HG03432 (cell line): ENCODE measurements at regions not wholly inside any gene's neighbourhood (a gene's known extent, or its start where the extent isn't known, plus 50 kb on each side); places are given as distances from the start of the nearest gene placed in this dataset.
"Not testable (repeated sequence)": the region's sequence is repeated elsewhere in the genome, so short reads cannot be mapped to it uniquely, and the experiment has no call there.

Experiments used
- ATAC-seq: cut with Tn5 transposase; IDR thresholded peaks from one replicate; pipeline ENCODE4 v1.9.1; 2021; ENCODE audit warnings: mild to moderate bottlenecking, moderate library complexity; ENCODE audit not compliant: unreplicated experiment

DNA sequence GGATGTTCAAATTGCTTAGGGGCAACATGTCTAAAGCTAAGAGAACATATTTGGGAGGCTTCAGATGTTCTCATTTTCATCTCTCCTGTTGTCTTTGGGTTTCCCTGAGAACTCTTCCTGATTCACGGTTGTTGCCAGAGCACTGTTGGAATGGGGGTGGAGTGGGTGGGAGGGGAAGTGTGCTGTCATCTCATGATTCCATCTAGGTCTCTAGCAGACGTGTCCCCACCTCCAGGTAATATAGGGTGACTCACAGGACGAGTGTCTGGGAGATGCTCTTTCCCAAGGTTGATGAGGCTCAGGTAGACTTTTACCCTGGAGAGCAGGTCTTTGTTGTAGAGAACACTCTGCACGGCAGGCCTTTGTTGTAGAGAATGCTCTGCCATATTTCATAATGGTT is 636.9 kb downstream of the QKI start:
- no peak for ATAC-seq

DNA sequence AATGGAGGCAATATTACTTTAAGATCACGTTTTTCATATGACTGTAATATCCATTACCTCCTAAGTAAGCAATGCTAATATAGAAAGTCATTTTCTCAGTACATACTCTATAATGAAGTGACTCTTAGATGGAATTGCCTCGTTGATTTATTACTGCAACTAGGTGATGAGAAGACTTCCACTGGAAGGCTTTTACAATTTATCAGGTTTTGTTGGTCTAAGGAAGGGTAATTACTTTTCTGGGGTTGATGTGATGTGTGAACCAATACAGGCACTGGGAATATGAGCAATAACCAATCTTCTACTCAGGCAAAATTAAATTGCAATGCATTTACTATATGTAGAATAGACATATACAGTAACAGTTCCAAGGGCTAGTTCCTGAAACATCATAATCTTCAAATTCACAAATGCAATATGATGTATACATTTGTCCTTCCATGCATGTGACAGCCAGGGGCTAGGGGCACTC is 635.0 kb downstream of the QKI start:
- ATAC-seq = no peak

DNA sequence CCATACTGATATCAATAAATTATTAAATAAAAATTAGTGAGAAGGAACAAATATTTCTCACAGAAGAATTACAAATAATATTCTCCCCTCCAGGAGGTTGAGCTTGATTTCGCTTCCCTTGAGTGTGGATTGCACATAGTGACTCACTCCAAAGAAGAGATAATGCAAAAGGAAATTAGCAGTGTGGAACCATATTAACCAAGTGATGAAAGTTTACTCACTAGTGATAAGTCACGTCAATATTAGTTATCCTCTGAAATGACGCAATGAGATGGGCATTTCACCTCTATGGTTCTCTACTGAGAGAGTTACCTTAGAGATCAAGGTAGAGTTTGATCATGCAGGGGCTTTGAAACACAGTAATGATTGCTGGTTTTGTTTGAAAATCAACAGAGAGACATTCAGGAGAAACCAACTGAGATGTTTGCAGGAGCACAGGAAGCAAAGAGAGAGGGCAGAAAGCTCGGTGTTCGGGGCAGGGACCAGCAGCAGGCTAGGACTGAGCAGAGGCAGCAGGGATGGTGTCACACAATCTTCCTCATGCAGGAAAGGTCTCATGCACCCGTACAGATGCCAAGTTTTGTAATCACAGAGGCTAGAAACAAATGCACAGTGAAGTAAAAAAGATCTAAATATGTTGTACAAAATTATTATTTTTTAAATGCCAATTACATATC is 634.5 kb downstream of the QKI start:
- no peak for ATAC-seq

DNA sequence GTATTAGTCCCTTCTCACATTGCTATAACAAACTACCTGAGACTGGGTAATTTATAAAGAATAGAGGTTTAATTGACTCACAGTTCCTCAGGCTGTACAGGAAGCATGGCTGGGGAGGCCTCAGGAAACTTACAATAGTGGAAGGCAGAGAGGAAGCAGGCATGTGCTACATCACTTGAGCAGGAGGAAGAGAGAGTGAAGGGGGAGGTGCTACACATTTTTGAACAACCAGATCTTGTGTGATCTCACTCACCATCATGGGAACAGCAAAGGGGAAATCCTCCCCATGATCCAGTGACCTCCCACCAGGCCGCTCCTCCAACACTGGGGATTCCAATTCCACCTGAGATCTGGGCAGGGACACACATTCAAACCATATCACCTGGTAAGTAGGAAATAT is 630.6 kb downstream of the QKI start:
- no peak for ATAC-seq

DNA sequence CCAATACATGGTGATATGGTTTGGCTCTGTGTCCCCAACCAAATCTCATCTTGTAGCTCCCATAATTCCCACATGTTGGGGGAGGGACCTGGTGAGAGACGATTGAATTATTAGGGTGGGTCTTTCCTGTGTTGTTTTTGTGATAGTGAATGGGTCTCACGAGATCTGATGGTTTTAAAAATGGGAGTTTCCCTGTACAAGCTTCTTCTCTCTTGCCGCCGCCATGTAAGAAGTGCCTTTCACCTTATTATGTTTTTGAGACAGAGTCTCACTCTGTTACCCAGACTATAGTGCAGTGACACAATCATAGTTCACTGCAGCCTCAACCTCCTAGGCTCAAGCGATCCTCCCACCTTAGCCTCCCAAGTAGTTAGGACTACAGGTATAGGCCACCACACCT is 629.1 kb downstream of the QKI start:
- ATAC-seq = not testable (repeated sequence)

DNA sequence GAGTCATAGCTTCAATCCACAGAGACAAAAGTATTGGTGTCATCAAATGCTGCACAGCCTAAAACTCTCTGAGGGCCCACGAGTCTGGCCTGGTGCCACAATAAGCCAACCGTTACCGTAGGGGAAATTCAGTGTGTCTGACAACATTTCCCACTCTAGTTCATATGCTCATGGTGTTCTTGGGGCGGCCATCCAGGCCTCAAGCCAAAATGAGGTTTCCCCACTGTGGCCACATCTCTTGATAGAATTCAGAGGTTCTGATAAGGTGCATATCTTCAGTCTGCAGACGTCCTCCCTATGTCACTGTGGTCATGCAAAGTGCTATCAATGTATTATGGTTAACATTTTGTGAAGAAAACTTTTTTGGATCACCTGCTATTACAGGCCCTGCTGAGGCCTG is 627.7 kb downstream of the QKI start:
- ATAC-seq = no peak

DNA sequence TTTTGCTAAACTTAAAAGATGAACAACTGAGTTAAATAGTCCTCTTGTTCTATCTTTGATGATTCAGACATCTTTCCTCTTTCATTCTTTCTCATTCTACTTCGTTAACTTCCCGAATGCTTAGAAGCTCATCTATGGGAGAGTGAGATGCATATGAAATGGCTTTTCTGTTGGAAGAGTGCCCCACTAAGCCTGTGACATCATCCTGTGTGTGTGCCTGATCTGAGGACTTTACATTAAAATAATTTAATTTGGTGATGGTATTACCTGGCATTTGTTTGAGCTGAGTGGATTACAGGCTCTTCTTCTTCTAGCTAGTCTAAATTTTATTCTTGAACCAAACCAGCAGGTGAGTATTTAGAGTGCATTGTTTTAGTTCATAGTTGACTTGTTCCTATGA is 626.5 kb downstream of the QKI start:
- no peak for ATAC-seq

DNA sequence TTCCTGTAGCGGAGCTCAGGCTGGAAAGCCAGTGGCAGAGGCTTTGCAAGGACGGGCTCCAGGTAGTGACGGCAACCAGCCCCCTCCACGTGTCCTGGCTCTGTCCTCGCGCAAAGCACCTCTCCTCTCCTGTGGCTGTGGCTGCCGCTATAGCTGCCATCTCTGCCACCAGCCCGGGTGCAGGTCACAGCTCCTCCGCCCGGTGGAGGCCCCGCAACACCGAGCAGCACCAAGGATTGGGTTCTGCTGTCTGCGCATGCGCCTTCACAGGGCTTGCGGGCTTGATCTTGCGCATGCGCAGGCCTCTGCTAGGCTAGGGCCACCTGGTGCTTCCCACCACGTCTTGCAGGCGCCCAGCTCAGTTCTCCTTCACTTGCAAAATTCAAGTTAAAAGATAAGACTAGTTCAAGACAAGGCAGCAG is 625.4 kb downstream of the QKI start:
- ATAC-seq = no peak

DNA sequence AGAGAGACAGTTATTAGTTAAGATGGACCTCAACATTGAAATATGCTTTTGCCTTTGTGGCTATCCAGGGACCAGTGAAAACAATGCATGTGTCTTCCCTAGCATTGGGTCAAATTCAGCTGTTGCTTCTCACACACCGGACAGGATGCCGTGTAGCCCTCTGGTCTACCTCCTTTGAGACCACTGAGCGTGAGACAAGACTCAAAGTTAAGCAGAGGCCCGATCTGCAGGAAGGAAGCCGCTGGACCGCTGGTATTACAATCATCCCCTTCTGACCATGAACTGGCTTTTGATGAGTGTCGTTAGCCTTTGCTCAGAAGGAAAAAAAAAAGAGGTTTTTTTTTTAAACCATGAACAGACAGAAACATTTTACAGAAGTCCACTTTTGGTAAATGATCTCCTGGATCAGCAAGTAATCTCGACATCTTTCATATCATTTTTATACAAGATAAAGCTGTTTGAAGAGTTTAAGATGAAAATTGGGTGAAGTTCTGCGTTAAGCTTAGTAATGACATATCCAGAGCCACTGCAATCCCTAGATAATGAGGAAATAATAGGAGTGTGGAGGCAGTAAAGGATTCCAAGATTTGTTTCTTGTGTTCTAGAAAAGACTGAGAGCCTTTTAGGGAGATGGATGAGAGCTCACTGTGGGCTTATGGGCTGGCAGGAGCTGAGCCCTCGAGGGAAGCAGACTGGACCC is 622.8 kb downstream of the QKI start:
- ATAC-seq = no peak

DNA sequence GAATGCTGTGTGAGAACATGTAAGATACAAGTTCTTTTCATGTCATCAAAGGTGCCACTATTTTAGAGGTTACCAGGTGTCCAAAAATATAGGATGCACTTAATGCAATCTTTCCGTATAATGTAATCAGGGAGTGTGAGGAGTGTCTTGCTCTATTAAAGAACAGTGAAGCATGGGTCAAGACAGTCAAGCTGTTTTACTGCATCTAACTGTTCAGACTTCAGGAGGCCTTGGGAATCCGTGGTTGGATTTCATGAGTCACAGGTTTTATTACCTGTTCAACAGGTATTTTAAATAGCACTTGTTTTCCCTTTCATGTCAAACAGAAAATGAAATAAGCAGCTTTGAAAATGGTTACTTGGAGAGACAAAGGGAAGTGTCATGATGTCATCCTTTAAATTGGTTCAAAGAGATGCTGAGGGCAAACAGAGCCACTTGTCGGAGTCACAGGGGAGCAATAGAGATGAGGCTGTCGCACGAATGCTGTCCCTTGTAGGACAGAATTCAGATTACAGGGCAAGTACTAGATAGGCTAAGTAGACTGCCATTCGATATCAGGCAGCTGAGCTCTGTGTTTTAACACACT is 621.5 kb downstream of the QKI start:
- ATAC-seq = no peak

DNA sequence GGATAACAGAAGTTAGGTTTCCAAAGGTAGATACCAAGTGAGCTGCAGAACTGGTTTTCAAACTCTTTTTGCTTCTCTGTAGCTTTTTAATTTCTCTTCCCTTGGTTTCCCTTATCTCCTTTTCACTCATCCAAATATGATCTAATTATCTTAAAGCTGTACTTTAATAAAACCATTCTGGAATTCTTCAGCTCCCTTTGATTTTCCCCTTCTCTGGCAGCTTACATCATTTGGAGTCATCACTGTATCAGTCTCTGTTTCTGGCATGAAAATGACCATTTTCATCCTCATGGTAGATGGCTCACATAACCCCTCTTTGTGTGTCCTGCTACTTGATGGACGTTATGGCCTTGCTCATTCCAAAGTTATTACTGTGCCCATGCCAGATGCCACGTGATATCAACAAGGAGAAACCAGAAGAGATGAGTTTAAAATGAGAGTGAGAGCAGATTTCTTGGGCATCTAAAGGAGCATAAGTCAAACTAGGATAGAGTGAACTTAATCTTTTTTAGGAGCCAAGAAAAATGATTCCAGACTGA is 620.2 kb downstream of the QKI start:
- no peak for ATAC-seq

DNA sequence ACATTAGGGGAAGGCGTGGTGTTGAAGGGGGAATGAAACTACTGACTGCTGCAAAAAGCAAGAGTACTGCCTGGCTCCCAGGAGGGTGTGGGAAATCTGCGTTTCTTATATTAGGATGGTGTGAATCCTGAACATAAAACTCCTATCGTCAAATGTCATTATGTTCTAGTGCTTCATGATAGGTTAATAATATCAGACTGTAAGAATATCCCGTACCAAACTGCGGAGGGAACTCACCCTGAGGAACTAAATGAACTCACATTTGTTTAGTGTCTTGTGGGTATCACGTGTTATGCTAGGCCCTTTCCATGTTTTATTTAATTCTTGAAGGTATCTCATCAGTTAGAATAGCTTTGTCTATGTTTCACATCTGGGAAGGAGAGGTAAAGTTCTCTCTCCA is 610.7 kb downstream of the QKI start:
- no peak for ATAC-seq

DNA sequence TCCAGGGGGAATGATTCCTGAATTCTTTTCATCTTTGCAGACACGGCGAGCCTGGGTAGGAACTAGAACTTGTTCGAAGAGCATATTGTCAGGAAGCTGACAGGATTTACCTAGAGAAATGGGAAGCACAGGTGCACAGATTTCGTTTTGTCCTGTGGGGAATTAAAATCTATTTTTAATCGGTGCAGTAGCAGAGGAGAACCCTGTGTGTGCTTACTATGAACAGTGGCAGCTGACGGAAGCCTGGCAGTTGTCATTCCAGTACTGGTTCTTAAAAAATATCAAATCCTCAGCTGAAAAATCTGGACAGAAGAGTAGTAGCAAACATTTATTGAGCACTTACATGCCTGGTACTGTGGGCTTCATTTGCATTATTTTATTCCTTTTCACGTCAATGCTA is 609.0 kb downstream of the QKI start:
- ATAC-seq = no peak

DNA sequence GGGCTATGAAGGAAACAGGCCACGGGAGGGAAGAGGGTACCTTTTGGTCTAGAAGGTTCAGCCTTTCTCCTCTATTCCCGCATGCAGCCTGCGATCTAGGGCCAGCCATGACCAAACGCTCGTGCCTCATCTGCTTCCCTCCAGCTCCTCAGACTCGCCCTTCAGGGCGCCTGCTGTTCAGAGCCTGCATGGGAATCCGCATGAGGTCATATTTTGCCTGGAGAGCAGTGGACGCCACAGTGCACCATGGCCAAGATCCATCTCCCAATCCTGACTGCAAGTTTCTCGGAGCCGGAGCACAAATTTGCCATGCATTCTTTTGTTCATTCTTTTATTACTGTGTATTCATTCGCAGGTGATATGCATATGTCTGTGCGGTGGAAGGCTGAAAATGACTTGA is 608.1 kb downstream of the QKI start:
- no peak for ATAC-seq

DNA sequence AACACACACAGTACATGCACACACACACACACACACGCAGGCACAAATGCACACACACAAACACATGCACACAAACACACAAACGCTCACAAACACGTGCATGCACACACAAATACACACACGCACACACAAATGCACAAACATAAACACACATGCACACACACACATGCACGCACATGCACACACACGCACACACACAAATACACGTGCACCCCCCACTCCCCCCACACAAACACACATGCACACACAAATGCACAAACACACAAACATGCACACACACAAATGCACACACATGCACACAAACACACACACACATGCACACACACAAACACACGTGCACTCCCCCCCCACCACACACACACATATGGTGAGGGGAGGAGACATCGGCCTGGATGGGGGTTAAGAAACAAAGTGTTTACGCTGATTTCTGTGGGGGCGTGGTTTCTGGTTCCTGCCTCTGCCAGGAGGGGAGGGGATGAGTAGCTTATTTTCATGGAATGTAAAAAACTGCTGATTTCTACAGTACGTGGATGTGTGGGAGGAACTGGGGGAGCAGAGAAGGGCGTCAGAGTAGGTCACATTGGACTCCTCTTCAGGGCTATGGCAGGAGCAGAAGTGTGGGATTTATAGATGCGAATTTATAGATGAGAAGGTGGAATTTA is 607.2 kb downstream of the QKI start:
- ATAC-seq = no peak

DNA sequence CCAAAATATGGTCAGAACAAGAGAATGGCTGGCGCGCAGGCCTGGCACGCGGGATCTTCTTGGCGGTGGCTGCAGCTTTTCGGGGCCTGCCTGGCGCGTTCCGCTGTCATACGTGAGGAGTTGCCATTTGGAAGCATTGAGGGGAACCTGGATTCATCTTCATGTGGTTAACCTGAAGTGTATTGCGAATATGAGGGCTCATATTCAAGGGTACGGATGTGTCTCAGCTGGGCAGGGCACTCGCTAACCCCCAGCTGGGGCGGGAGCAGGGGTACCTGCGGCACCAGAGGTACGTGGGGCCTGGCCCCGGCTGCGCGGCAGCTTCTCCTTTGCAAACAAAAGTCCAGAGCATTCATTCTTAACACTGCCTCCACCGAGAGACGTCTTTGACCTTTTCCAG is 605.6 kb downstream of the QKI start:
- no peak for ATAC-seq

DNA sequence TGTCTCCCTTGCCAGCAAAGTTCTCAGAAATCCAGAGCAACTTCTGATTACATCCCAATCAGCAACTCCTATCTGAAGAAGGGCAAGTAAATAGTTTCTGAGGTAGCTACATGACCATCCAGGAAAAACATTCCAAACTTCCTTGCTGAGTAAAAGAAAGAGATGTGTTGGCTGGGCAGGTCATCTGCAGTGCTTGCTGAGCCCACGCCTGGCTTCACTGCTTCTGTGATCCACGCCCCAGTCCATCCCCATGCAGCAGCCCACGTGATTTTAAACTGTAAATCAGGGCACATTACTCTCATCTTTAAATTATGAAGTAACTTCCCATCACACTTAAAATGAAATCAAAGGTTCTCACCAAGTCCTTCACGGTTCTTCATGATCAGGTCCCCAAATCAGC is 603.6 kb downstream of the QKI start:
- ATAC-seq = no peak

DNA sequence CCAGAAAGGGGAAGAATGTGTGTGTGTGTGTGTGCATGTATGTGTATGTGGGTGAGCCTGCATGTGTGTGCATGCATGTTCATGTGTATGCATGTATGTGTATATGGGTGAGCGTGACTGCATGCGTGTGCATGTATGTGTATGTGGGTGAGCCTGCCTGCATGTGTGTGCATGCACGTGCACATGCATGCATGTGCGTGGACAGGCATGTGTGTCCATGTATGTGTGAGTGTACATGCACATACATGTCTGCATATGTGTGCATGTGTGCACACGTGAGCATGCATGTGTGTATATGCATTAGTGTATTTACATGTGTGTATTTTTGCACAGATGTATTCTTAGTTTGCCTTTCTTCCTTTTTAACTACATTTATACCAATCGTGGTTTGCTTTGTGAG is 601.5 kb downstream of the QKI start:
- ATAC-seq = no peak

DNA sequence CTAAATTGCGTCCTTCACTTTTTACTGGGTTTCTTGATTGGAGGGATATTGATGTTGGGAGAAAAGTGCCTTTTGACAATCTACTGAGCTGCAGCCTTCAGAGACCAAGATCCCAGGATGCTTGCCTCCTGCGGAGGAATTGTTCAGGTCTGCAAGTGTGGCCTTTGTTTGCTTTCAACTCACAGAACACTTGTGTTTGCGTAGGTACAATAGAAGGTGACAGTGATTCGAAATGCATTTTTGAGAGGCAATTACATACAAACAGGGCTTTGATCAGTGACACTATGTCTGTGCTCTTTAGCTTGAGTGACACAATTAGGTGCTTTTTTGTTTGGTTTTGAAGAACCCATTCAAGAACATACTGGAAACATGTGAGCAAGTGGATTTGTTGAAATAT is 600.6 kb downstream of the QKI start:
- ATAC-seq = no peak

DNA sequence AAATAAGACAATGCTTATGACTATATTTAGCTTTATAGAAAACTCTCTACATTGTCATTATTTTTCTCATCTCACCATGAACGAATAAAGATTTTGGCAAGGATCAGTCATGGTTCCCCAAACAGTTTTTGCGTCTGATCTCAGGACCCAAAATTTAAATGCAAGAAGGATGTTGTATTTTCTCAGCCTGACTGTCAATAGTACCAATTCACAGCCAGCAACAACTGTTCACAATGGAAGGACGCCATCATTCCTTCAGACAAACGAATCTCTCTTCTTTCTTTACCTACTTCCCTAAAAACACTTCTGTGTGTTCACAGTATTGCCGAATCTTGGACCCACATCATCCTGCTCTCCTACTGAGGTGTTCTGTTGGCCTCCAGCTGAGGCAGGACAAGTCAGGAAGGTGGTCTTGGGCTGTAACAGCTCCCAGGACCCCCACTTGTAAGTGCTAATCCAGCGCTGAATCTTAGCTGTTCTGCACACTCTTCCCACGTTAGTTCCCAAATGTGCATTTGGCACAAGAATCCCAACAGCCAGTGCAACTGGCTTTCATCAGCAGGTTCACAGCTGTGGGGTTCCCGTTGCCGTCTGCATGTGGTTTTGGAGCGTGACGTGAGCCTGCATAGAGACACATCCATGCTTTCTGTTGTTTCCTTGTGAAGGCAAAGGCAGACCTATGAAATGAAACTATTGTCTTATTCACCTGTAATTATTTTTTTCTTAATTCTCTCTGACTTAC is 600.0 kb downstream of the QKI start:
- no peak for ATAC-seq
